Fibroblast of pulmonary artery (primary cell): ENCODE measurements at regions not wholly inside any gene's neighbourhood (a gene's known extent, or its start where the extent isn't known, plus 50 kb on each side); places are given as distances from the start of the nearest gene placed in this dataset.
A peak's percentile ranks its signal among the peaks of the same experiment; 100 is the strongest.

Experiments used
- DNase-seq: peaks from one replicate; pipeline ENCODE4 v3.0.0-alpha.2; 2010; ENCODE audit warnings: low read depth
- H3K4me3 ChIP-seq: replicated peaks from 2 replicates; pipeline ENCODE4 v1.5.1; 2011; ENCODE audit warnings: low read depth, mild to moderate bottlenecking, control low read depth, low read length, moderate library complexity
- CTCF ChIP-seq: IDR thresholded peaks from 2 replicates; pipeline ENCODE4 v1.5.1; 2011; ENCODE audit warnings: mild to moderate bottlenecking, control low read depth, low read length, inconsistent platforms; ENCODE audit errors: missing control alignments

GRCh38 chr3:23051240-23052140, 151.6 kb upstream of the UBE2E2 start:
- DNase-seq = no peak
- no peak overlapping the region for H3K4me3 ChIP-seq
- TF ChIP-seq CTCF = no peak

GRCh38 chr3:23052208-23052607, 150.9 kb upstream of the UBE2E2 start:
- TF ChIP-seq CTCF = no peak
- no peak overlapping the region for H3K4me3 ChIP-seq
- DNase-seq = no peak

GRCh38 chr3:23052620-23053019, 150.5 kb upstream of the UBE2E2 start:
- H3K4me3 ChIP-seq = no peak overlapping the region
- no peak for TF ChIP-seq CTCF
- no peak for DNase-seq

GRCh38 chr3:23055733-23056376, 147.3 kb upstream of the UBE2E2 start:
- no peak for TF ChIP-seq CTCF
- peak; percentile 88 for DNase-seq
- H3K4me3 ChIP-seq = no peak overlapping the region

GRCh38 chr3:23062582-23062981, 140.5 kb upstream of the UBE2E2 start:
- no peak for DNase-seq
- H3K4me3 ChIP-seq = no peak overlapping the region
- no peak for TF ChIP-seq CTCF

GRCh38 chr3:23062982-23063381, 140.1 kb upstream of the UBE2E2 start:
- H3K4me3 ChIP-seq = no peak overlapping the region
- no peak for DNase-seq
- no peak for TF ChIP-seq CTCF
